Right ventricle myocardium superior (tissue), 1 donor: ENCODE measurements at regions not wholly inside any gene's neighbourhood (a gene's known extent, or its start where the extent isn't known, plus 50 kb on each side); places are given as distances from the start of the nearest gene placed in this dataset.

ENCODE experiments used
- ATAC-seq: fragments of 200-7000 bp; cut with Tn5 transposase; one replicate; pipeline ENCODE4 v1.9.1; 2020; ENCODE audit warnings: mild to moderate bottlenecking; ENCODE audit not compliant: poor library complexity
- DNase-seq: peaks from one replicate; pipeline ENCODE4 v3.0.0-alpha.2; 2020
- intact Hi-C: fragments of 100-400 bp; cut with DNase I; formaldehyde crosslinking; loops from one replicate; pipeline ENCODE4 v1.11.2; 2022
- donor health status: DM: no; HTN: yes; CAD: no; lungs with severe emphysema.

DNA sequence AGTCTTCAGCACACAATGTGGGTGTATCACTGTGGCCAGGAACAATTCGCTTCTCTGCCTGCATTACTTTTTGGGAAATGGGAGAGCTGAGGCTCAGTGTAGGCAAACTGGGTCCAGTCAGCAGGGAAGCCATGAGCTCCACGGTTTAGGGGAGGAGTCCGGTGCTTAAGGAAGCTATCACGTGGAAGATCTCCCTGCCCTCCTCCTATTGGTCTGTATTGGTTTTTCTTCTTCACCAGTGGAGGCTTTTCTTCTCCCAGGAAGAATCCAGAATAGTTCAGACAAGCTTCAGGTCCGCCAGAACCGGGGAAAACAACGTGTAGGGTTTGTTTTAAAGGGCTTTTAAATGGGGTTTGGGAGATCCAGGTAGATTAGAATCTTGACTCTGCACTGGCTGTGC is 156.2 kb upstream of the CAMK1G start:
- no peak for DNase-seq
- intact Hi-C loops = no loop called here
- ATAC-seq = no peak

- DNase-seq = no peak
- ATAC-seq = no peak
- intact Hi-C loops = no loop called here
Observed at GRCh38 chr1:209427811-209428210, 155.7 kb upstream of the CAMK1G start.

DNA sequence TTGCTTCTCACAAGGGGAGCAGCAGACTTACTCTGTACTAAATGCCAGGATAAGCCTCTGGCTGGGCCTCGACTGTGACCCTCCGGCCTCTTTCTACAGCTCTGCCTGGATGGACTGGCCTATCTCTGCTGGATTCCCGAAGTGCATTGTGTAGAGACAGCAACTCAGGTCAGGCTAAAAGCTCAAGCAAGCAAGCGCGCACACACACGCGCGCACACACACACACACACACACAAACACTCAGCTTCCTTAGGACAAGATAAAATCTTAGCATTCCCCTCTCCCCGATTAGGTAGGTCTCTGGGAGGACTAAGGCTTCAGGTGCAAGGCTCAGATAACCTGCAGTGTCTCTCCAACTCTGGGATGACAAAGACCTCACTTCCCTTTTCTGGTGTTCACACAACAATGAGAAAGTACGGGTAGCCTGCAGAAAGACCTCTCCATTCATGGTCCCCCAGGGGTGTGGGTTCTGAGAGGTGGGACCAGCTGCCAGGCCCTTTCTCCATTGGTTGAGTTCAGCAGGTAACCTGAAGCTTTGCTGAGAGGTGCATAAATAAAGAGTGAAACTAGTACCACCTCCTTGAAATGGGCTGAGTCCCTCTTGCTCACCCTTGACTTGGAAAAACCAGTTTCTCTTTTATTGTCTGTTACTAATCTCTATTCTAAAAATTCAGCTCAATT is 155.1 kb upstream of the CAMK1G start:
- intact Hi-C loops = no loop called here
- DNase-seq = no peak
- ATAC-seq = no peak

DNA sequence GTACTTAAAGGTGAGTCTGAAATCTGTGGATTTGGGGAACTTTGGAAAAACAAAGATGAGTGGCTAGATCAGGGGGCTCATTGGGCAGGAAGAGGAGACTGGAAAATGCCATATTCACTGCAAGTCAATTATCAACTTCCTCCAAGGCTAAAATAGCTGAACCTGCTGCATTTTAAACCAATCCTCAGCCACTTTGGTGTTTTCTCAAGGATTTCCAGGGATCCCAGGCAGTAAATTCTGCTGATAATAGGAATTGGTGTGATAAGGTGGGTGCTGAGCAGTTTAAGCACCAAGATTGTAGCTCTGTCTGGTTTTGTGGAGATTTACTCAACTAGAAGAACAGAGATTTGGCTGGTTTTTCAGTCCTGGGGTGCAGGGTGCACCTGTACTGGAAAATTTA is 153.9 kb upstream of the CAMK1G start:
- DNase-seq = no peak
- intact Hi-C loops = no loop called here
- no peak for ATAC-seq

- ATAC-seq (no peak), DNase-seq (no peak)
- intact Hi-C loops = no loop called here
Observed at GRCh38 chr1:209430107-209430506, 153.4 kb upstream of the CAMK1G start.

GRCh38 chr1:209430821-209431259 is 152.7 kb upstream of the CAMK1G start:
- intact Hi-C loops = no loop called here
- DNase-seq (no peak), ATAC-seq (no peak)

- DNase-seq (no peak), ATAC-seq (no peak)
- intact Hi-C loops = no loop called here
Observed at GRCh38 chr1:209431402-209431801, 152.1 kb upstream of the CAMK1G start.

DNA sequence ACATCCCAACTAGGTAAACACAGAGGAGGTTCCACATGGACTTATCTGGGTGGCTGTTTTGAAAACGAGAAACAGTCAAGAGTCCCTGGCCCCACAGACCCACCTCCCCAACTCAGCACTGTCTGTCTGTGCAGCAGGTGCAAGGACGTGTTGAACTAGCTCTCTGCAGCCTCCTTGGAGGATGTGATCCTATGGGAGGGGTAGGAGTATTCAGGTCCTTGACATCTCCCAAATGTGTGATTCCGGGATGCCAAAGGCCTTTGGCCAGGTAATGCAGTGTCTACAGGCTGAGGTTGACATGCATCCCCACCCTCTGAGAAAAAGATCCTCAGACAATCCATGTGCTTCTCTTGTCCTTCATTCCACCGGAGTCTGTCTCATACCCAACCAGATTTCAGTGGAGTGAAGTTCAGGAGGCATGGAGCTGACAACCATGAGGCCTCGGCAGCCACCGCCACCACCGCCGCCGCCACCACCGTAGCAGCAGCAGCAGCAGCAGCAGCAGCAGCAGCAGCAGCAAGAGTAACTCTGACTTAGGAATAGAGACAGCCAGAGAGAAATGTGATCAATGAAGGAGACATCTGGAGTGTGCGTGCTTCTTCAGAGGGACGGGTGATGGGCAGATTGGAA is 151.6 kb upstream of the CAMK1G start:
- DNase-seq (no peak), ATAC-seq (no peak)
- intact Hi-C loops = no loop called here

- ATAC-seq = no peak
- DNase-seq = no peak
- intact Hi-C loops = no loop called here
Observed at GRCh38 chr1:209432443-209432825, 151.1 kb upstream of the CAMK1G start.

- no peak for DNase-seq
- intact Hi-C loops = no loop called here
- no peak for ATAC-seq
Observed at GRCh38 chr1:209433649-209434031, 149.9 kb upstream of the CAMK1G start.

DNA sequence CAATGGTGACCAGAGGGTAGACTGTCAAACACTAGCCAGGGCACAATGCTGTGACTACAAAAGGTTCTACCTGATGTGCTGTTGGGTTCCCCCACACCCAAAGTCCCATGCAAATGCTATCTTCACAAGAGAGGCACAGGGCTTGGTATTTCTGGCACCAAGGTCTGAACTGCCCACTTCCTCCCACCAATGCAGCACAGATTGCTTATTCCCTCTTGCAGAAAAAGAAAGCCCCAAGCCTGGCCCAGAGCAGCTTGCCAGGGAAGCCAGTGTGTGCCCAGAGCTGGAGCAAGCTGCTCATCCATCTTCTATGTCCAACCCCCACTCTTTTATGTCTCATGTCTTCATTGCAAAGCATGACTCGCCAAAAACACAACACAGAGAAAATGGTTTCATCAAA is 149.4 kb upstream of the CAMK1G start:
- intact Hi-C loops = no loop called here
- DNase-seq (no peak), ATAC-seq (no peak)

GRCh38 chr1:209434631-209435217 is 148.8 kb upstream of the CAMK1G start:
- ATAC-seq (no peak), DNase-seq (no peak)
- intact Hi-C loops = no loop called here

- peak; percentile 73 for ATAC-seq
- intact Hi-C loops = no loop called here
- DNase-seq = peak; percentile 73
Observed at GRCh38 chr1:209435654-209436566, 147.6 kb upstream of the CAMK1G start.

GRCh38 chr1:209439828-209440227 is 143.7 kb upstream of the CAMK1G start:
- ATAC-seq (no peak), DNase-seq (no peak)
- intact Hi-C loops = no loop called here

GRCh38 chr1:209443361-209443931 is 140.1 kb upstream of the CAMK1G start:
- ATAC-seq = no peak
- DNase-seq = no peak
- intact Hi-C loops = no loop called here

DNA sequence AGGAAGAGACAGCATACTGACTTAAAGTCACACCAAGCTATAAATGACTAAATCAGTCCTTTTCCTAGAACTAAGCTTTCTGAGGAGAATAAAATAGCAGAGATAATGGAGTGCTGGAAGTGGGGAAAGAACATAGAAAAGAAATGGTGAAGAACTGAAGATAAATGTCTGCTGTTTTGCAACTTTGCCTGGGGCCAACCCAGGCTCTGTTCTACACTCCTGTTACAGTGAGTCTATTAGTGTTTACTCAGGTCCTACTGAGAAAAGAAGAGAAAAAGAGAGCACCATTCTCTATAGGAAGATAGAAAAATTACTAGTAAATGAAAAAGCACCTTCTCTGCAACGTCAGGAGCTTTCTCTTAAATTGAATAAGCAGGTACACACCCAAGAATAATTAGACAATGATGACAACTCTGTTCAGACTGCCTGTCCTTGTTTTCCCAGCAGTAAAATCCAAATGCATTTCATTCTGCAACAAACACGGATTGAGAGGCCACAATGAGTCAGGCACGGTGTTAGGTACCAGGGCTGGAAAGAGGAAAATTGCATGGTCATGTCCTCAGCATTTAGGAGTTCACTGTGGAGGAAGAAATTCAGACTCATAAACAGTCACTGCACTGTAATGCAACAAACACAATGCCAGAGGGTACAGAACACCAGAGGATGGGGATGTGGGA is 139.4 kb upstream of the CAMK1G start:
- ATAC-seq = no peak
- intact Hi-C loops = no loop called here
- no peak for DNase-seq

GRCh38 chr1:209444961-209445360 is 138.6 kb upstream of the CAMK1G start:
- DNase-seq = no peak
- intact Hi-C loops = no loop called here

GRCh38 chr1:209445576-209445975 is 137.9 kb upstream of the CAMK1G start:
- DNase-seq (no peak), ATAC-seq (no peak)
- intact Hi-C loops = no loop called here

More at GRCh38 chr1:209444961-209445360, 138.6 kb upstream of the CAMK1G start:
- no peak for ATAC-seq

- ATAC-seq (no peak), DNase-seq (no peak)
- intact Hi-C loops = no loop called here
Observed at GRCh38 chr1:209446356-209446755, 137.2 kb upstream of the CAMK1G start.
